Activated B cell treated with CpG ODN at 0.5 μM for 24 hours (primary cell): ENCODE measurements at regions not wholly inside any gene's neighbourhood (a gene's known extent, or its start where the extent isn't known, plus 50 kb on each side); places are given as distances from the start of the nearest gene placed in this dataset.

Source experiments
- ATAC-seq: fragments of 200-7000 bp; cut with Tn5 transposase; one replicate; pipeline ENCODE4 v1.10.0; 2021; ENCODE audit warnings: low read depth, mild to moderate bottlenecking, moderate library complexity
- CTCF ChIA-PET: fragments of 350-600 bp; sonication (Branson Sonifier 250); formaldehyde crosslinking; loops from one replicate; lab custom pipeline; 2021; ENCODE audit warnings: antibody characterized with exemption; lab: Charles Lee
- POLR2A ChIA-PET: fragments of 350-600 bp; sonication (Branson Sonifier 250); formaldehyde crosslinking; loops from one replicate; lab custom pipeline; 2021; ENCODE audit warnings: antibody characterized with exemption; lab: Charles Lee
- DNase-seq: peaks from one replicate; pipeline ENCODE4 v3.0.0; 2022
- H3K27ac Mint-ChIP-seq: one replicate; pipeline ENCODE4 v1.8.0; 2020; ENCODE audit warnings: mixed read lengths
- H3K27me3 Mint-ChIP-seq: one replicate; pipeline ENCODE4 v1.8.0; 2021; ENCODE audit warnings: mixed read lengths
- H3K36me3 Mint-ChIP-seq: one replicate; pipeline ENCODE4 v1.8.0; 2021; ENCODE audit warnings: low read depth, mixed read lengths
- H3K4me1 Mint-ChIP-seq: one replicate; pipeline ENCODE4 v1.8.0; 2021; ENCODE audit warnings: mixed read lengths
- H3K4me3 Mint-ChIP-seq: one replicate; pipeline ENCODE4 v1.8.0; 2020; ENCODE audit warnings: mild to moderate bottlenecking, mixed read lengths
- H3K9me3 Mint-ChIP-seq: one replicate; pipeline ENCODE4 v1.8.0; 2020; ENCODE audit warnings: mixed read lengths
- CTCF ChIP-seq: fragments of 200-600 bp; IDR thresholded peaks from one replicate; pipeline ENCODE4 v1.8.0; 2022; ENCODE audit warnings: antibody characterized with exemption, mild to moderate bottlenecking
- intact Hi-C: fragments of 100-400 bp; cut with micrococcal nuclease; formaldehyde crosslinking; loops from one replicate; pipeline ENCODE4 v1.15.1; 2024

- Mint-ChIP-seq H3K27ac (no peak overlapping the region), H3K36me3 (no peaks in the 10 kb centered on the region), H3K27me3 (peaks cover 2% of the 10 kb centered on the region), H3K9me3 (peaks cover 4% of the 10 kb centered on the region), H3K4me3 (no peak overlapping the region), H3K4me1 (no peaks in the 10 kb centered on the region)
- ChIA-PET POLR2A (interaction anchor here (1.0 kb wide), 1 partner anchor 406 kb away, joined by 5 read pairs; no protein-coding TSS in a partner anchor), CTCF (interaction anchor here (1.0 to 3.9 kb wide), 8 partner anchors 12 to 708 kb away, joined by 3 to 62 read pairs (median 3); no protein-coding TSS in a partner anchor)
- intact Hi-C loops: loop anchor here (1.0 to 10.0 kb wide), 4 partner anchors 121 to 551 kb away; partner anchors contain the start of gene DNAJC27
- ATAC-seq: peak; percentile 65
- peak; percentile 26 for DNase-seq
- no peak for TF ChIP-seq CTCF
Observed at GRCh38 chr2:24421668-24422067, 61.3 kb upstream of the ITSN2 start.

DNA sequence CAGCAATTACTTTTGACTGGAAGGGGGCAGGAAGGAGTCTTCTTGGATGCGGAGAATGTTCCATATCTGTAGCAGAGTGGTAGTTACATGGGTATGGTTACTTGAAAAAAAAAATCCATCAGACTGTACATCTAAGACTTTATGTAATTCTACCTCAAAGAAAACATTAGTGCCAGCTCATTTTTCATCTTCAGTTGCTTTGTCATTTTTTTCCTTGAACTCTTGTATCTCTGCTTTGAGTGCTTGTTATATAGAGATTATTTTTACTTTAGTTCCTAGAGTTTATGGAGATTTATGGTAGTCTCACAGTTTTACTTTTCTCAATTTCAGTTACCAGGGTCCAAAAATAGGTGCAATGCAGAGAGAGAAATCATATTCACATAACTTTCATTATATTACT is 60.0 kb upstream of the ITSN2 start:
- Mint-ChIP-seq H3K27ac (no peak overlapping the region), H3K36me3 (no peaks in the 10 kb centered on the region), H3K4me1 (no peaks in the 10 kb centered on the region), H3K9me3 (peaks cover 4% of the 10 kb centered on the region), H3K27me3 (peaks cover 2% of the 10 kb centered on the region), H3K4me3 (no peak overlapping the region)
- no peak for DNase-seq
- intact Hi-C loops: loop anchor here (5.0 to 10.0 kb wide), 3 partner anchors 122 to 552 kb away; partner anchors contain the start of gene DNAJC27
- ChIA-PET CTCF (interaction anchor here (1.0 to 1.5 kb wide), 2 partner anchors 11 to 407 kb away, joined by 5 to 7 read pairs; no protein-coding TSS in a partner anchor), POLR2A (no interaction called here)
- ATAC-seq: no peak
- no peak for TF ChIP-seq CTCF

DNA sequence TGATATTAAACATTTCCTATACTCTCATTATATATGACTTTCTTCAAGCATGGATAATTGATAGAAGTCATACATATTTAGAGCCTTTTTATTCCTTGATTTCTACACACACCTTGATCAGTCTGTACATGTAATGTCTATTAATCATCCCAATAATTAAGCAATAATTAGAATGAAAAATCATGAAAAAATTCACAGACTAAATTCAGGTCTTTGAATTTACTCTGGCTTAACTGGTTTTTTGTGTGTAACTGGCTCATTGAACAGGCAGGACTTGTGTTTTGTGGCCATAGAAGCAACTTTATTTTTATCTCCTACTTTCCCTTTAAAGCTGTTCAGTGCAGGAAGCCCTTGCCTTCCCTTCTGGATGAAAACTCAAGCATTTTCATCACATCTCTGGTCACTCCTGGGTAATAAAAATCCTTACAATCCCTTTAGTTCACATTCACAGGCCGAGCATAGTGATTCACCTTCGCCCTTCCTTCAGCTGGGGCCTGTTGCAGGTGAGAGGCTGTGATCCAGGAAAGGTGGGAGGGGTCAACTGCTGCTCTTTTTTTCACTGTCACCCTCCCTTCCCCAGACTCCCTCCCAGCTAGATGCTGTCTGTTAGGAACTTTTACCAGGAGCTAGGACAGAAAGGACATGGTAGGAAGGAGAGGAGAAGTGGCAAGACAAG is 58.0 kb upstream of the ITSN2 start:
- POLR2A ChIA-PET: no interaction called here
- Mint-ChIP-seq H3K27me3 (peaks cover 2% of the 10 kb centered on the region), H3K4me3 (no peak overlapping the region), H3K9me3 (peaks cover 4% of the 10 kb centered on the region), H3K36me3 (no peaks in the 10 kb centered on the region), H3K27ac (no peak overlapping the region), H3K4me1 (no peaks in the 10 kb centered on the region)
- TF ChIP-seq CTCF: no peak
- DNase-seq: no peak
- intact Hi-C loops: no loop called here
- CTCF ChIA-PET: interaction anchor here (1.7 to 1.9 kb wide), 2 partner anchors 8 to 410 kb away, joined by 4 to 6 read pairs; no protein-coding TSS in a partner anchor
- ATAC-seq: no peak

DNA sequence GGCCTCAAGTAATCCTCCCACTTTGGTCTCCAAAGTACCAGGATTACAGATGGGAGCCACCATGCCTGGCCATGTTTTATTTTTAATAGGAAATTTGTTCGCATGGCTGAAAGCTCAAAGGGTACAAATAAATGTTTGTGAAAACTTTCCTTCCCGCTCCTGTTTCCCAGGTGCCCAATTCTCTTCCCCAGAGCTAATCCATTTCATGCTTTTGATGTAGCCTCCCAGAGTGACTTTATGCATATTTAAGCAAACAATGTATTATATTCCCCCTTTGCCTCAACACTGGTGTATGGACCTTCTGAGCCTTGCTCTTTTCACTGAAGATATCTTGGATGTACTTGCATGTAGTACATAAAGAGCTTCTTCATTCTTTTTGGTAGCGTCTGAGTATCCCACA is 52.5 kb upstream of the ITSN2 start:
- Mint-ChIP-seq H3K4me1 (no peaks in the 10 kb centered on the region), H3K9me3 (no peaks in the 10 kb centered on the region), H3K4me3 (no peak overlapping the region), H3K27ac (no peak overlapping the region), H3K27me3 (peaks cover 8% of the 10 kb centered on the region), H3K36me3 (no peaks in the 10 kb centered on the region)
- intact Hi-C loops: loop anchor here (5.0 kb wide), 1 partner anchor 1154 kb away; no protein-coding TSS in a partner anchor
- ChIA-PET POLR2A (interaction anchor here (0.7 to 1.1 kb wide), 2 partner anchors 328 to 415 kb away, joined by 3 to 4 read pairs; no protein-coding TSS in a partner anchor), CTCF (interaction anchor here (0.8 to 2.2 kb wide), 4 partner anchors 70 to 783 kb away, joined by 3 to 11 read pairs (median 4); no protein-coding TSS in a partner anchor)
- no peak for TF ChIP-seq CTCF
- no peak for ATAC-seq
- no peak for DNase-seq
